Right atrium auricular region (tissue), 2 donors: ENCODE measurements at regions not wholly inside any gene's neighbourhood (a gene's known extent, or its start where the extent isn't known, plus 50 kb on each side); places are given as distances from the start of the nearest gene placed in this dataset.

ENCODE experiments used
- DNase-seq: peaks from one replicate; pipeline ENCODE4 v3.0.0-alpha.2; 2019; ENCODE audit warnings: low spot score
- H3K27ac ChIP-seq, 2 donors: fragments of 200-600 bp; sonication (generic); 1 replicate in 1 of 2; 2 replicates in 1 of 2; pipeline ENCODE4 v1.5.1; 2016 to 2019
- H3K27me3 ChIP-seq, 2 donors: fragments of 200-600 bp; sonication (generic); one replicate each; pipeline versions ENCODE4 v1.5.1 to v1.6.0; 2017 to 2019
- H3K36me3 ChIP-seq: fragments of 200-600 bp; sonication (generic); one replicate; pipeline ENCODE4 v1.5.1; 2016
- H3K4me1 ChIP-seq, 2 donors: fragments of 200-600 bp; sonication (generic); one replicate each; pipeline versions ENCODE4 v1.5.1 to v1.6.0; 2017 to 2019
- H3K4me3 ChIP-seq, 2 donors: fragments of 200-600 bp; sonication (generic); 1 replicate in 1 of 2; 2 replicates in 1 of 2; pipeline ENCODE4 v1.5.1; 2017 to 2019; ENCODE audit warnings: mild to moderate bottlenecking in 1 of 2, moderate library complexity in 1 of 2
- H3K9me3 ChIP-seq, 2 donors: fragments of 200-600 bp; sonication (generic); one replicate each; pipeline ENCODE4 v1.5.1; 2019
- CTCF ChIP-seq, 2 donors: fragments of 200-600 bp; sonication (generic); IDR thresholded peaks; one replicate each; pipeline ENCODE4 v1.5.1; 2019; ENCODE audit warnings: antibody characterized with exemption in 2 of 2

- no peaks in the 10 kb centered on the region for H3K36me3 ChIP-seq
- H3K27ac ChIP-seq = no peak overlapping the region
- no peaks in the 10 kb centered on the region for H3K27me3 ChIP-seq
- H3K4me3 ChIP-seq = no peak overlapping the region
- TF ChIP-seq CTCF (IDR thresholded peaks at IDR 0.05) = no peak
- no peaks in the 10 kb centered on the region for H3K9me3 ChIP-seq
- H3K4me1 ChIP-seq = peaks cover 0 to 8% of the 10 kb centered on the region in 2 donors
- DNase-seq = no peak
Observed at GRCh38 chr9:134539586-134540194, 101.9 kb upstream of the COL5A1 start.

- TF ChIP-seq CTCF (IDR thresholded peaks at IDR 0.05) = no peak
- Histone ChIP-seq H3K27me3 (no peaks in the 10 kb centered on the region), H3K27ac (no peak overlapping the region), H3K4me1 (peaks cover 0 to 16% of the 10 kb centered on the region in 2 donors), H3K36me3 (no peaks in the 10 kb centered on the region), H3K4me3 (no peak overlapping the region), H3K9me3 (no peaks in the 10 kb centered on the region)
- no peak for DNase-seq
Observed at GRCh38 chr9:134540276-134541096, 101.1 kb upstream of the COL5A1 start.

- no peak for TF ChIP-seq CTCF (IDR thresholded peaks at IDR 0.05)
- H3K27ac ChIP-seq = no peak overlapping the region
- peaks cover 0 to 20% of the 10 kb centered on the region in 2 donors for H3K4me1 ChIP-seq
- no peaks in the 10 kb centered on the region for H3K36me3 ChIP-seq
- H3K9me3 ChIP-seq = no peaks in the 10 kb centered on the region
- no peak for DNase-seq
- H3K27me3 ChIP-seq = no peaks in the 10 kb centered on the region
- H3K4me3 ChIP-seq = no peak overlapping the region
Observed at GRCh38 chr9:134541097-134541747, 100.4 kb upstream of the COL5A1 start.

GRCh38 chr9:134544388-134545214 is 97.0 kb upstream of the COL5A1 start:
- Histone ChIP-seq H3K27me3 (no peaks in the 10 kb centered on the region), H3K4me3 (no peak overlapping the region), H3K36me3 (no peaks in the 10 kb centered on the region), H3K4me1 (peaks cover 0 to 14% of the 10 kb centered on the region in 2 donors), H3K9me3 (no peaks in the 10 kb centered on the region), H3K27ac (peak overlapping the region; percentile 21 to 53)
- no peak for TF ChIP-seq CTCF (IDR thresholded peaks at IDR 0.05)
- DNase-seq = no peak

GRCh38 chr9:134545215-134545542 is 96.4 kb upstream of the COL5A1 start:
- no peak for DNase-seq

More at GRCh38 chr9:134545215-134545542, 96.4 kb upstream of the COL5A1 start:
- Histone ChIP-seq H3K27me3 (no peaks in the 10 kb centered on the region), H3K4me3 (no peak overlapping the region), H3K4me1 (peaks cover 0 to 14% of the 10 kb centered on the region in 2 donors), H3K27ac (peak overlapping the region in 1 of 2 donors; percentile 53), H3K36me3 (no peaks in the 10 kb centered on the region), H3K9me3 (no peaks in the 10 kb centered on the region)
- no peak for TF ChIP-seq CTCF (IDR thresholded peaks at IDR 0.05)
